OCI-LY1 (cell line): ENCODE measurements at regions not wholly inside any gene's neighbourhood (a gene's known extent, or its start where the extent isn't known, plus 50 kb on each side); places are given as distances from the start of the nearest gene placed in this dataset.

Experiments
- EZH2 ChIP-seq: fragments of 200-600 bp; sonication (generic), shearing (Covaris generic); IDR thresholded peaks from 2 replicates; pipeline ENCODE4 v1.8.0; 2017; ENCODE audit warnings: borderline replicate concordance, mixed run types, mild to moderate bottlenecking, antibody characterized with exemption, low read length, moderate library complexity, mixed read lengths
- TF ChIP-seq, protein P1 (sequence below): fragments of 200-600 bp; sonication (generic), shearing (Covaris generic); IDR thresholded peaks from 2 replicates; pipeline ENCODE4 v1.5.1; 2017; ENCODE audit warnings: mild to moderate bottlenecking, antibody characterized with exemption, low read length, moderate library complexity, mixed read lengths

GRCh38 chr9:134967547-134967930, 49.8 kb upstream of the FCN1 start:
- TF ChIP-seq EZH2: no peak
- TF ChIP-seq, protein P1, sequence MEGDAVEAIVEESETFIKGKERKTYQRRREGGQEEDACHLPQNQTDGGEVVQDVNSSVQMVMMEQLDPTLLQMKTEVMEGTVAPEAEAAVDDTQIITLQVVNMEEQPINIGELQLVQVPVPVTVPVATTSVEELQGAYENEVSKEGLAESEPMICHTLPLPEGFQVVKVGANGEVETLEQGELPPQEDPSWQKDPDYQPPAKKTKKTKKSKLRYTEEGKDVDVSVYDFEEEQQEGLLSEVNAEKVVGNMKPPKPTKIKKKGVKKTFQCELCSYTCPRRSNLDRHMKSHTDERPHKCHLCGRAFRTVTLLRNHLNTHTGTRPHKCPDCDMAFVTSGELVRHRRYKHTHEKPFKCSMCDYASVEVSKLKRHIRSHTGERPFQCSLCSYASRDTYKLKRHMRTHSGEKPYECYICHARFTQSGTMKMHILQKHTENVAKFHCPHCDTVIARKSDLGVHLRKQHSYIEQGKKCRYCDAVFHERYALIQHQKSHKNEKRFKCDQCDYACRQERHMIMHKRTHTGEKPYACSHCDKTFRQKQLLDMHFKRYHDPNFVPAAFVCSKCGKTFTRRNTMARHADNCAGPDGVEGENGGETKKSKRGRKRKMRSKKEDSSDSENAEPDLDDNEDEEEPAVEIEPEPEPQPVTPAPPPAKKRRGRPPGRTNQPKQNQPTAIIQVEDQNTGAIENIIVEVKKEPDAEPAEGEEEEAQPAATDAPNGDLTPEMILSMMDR: no peak
